ENCODE measurements at regions not wholly inside any gene's neighbourhood (a gene's known extent, or its start where the extent isn't known, plus 50 kb on each side); places are given as distances from the start of the nearest gene placed in this dataset.
"Not testable (repeated sequence)": the region's sequence is repeated elsewhere in the genome, so short reads cannot be mapped to it uniquely, and the experiment has no call there.

- DNase-seq; intact Hi-C loops (cut with DNase I); ATAC-seq (ENCODE audit: poor library complexity): not testable (repeated sequence)
Observed at GRCh38 chr9:136598390-136599073, 52.7 kb upstream of the NOTCH1 start.

DNA sequence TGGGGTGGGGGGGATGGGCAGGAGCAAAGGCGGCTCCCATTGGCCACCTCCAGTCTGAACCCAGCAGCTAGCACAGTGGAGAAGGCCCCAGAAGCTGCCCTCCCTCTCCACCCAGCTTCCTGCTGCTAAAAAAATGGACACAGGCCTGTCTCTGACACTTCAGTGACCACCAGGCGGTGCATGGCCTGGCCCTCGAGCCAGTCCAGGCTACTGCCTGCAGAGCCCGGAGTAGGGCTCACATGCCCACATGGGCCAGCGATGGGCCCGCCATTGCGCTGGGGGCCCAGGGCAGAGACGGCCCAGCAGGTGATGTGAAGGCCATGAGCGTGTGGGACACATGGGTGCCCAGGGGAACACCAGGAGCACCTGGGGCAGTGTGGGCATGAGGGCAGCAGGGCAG, 52.1 kb upstream of the NOTCH1 start:
- DNase-seq = no peak
- intact Hi-C loops (cut with DNase I) = no loop called here
- ATAC-seq (ENCODE audit: poor library complexity) = no peak

GRCh38 chr9:136597141-136597885, 51.5 kb upstream of the NOTCH1 start:
- DNase-seq (no peak), ATAC-seq (ENCODE audit: poor library complexity) (no peak)
- intact Hi-C loops (cut with DNase I) = no loop called here

DNA sequence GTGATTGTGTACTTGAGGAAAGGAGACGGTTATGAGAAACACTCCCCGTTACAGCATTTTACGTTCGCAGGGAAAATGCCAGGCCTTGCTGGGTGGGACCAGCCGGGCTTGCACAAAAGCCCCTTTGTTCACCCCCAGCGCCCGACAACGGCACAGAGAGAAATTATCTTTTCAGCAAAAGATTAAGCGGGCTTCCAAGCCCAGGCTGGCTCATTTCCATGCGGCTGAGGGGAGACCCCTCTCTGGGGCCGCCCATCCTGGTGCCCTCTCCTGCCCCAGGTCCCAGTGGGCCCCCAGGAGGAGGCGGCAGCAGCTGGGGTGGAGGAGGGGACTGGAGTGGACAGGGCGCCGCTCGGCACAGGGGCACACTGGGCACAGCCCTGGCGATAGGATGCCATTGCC, 50.8 kb upstream of the NOTCH1 start:
- no peak for ATAC-seq (ENCODE audit: poor library complexity)
- intact Hi-C loops (cut with DNase I) = no loop called here
- no peak for DNase-seq

- DNase-seq (no peak), ATAC-seq (ENCODE audit: poor library complexity) (no peak)
- intact Hi-C loops (cut with DNase I) = no loop called here
Observed at GRCh38 chr9:136596217-136596616, 50.4 kb upstream of the NOTCH1 start.

- intact Hi-C loops (cut with DNase I) = no loop called here
- DNase-seq = no peak
- ATAC-seq (ENCODE audit: poor library complexity) = no peak
Observed at GRCh38 chr9:136595245-136596153, 49.7 kb upstream of the NOTCH1 start.
